HG03439 (cell line): ENCODE measurements at regions not wholly inside any gene's neighbourhood (a gene's known extent, or its start where the extent isn't known, plus 50 kb on each side); places are given as distances from the start of the nearest gene placed in this dataset.
"Not testable (repeated sequence)": the region's sequence is repeated elsewhere in the genome, so short reads cannot be mapped to it uniquely, and the experiment has no call there.

Experiments used
- ATAC-seq: cut with Tn5 transposase; IDR thresholded peaks from one replicate; pipeline ENCODE4 v1.9.1; 2021; ENCODE audit warnings: mild to moderate bottlenecking, moderate library complexity; ENCODE audit not compliant: unreplicated experiment

- ATAC-seq = no peak
These were observed 166.2 kb downstream of the INHBB start for GRCh38 chr2:120511947-120512710.

DNA sequence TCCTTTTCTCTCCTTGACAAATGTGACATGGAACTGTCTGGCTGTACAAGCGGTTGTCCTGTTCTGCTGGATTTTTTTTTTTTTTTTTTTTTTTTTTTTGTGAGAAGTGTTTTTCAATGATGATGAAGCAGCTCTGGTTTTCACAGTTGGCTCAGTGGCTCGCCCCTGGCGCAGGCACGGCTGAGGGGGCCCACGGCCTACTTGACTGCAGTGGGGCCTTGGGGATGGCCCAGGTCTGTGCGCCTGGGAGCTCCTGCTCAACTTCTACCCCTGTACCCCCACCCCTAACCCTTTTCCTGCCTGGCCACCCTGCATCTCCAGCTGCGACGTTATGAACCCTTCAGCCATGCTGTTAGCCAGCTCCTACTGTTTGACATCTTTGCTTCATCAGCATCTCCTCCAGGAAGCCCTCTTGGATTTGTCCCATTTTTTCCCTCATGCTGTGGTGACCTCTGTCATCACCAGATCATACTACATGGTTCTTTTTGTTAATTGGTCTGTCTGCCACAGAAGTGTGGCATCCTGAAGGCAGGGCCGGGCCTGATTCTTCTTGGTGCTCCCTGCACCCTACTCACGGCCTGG is 167.9 kb downstream of the INHBB start:
- ATAC-seq = no peak

- no peak for ATAC-seq
These were observed 168.6 kb downstream of the INHBB start for GRCh38 chr2:120514521-120514920.

DNA sequence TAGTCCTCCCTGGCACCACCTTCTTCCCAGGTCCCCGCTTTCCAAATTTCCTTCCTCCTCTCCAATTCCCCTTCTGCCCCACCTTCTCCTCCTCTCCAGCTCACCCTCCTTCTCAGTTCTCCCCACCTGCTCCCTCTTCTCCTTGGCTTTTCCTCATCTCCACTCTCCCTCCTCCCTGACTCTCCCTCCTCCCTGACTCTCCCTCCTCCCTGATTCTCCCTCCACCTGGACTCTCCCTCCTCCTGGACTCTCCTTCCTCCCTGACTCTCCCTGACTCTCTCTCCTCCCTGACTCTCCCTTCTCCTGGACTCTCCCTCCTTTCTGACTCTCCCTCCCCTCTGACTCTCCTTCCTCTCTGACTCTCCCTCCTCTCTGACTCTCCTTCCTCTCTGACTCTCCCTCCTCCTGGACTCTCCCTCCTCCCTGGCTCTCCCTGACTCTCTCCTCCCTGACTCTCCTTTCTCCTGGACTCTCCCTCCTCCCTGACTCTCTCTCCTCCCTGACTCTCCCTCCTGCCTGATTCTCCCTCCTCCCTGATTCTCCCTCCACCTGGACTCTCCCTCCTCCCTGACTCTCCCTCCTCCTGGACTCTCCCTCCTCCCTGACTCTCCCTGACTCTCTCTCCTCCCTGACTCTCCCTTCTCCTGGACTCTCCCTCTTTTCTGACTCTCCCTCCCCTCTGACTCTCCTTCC is 169.3 kb downstream of the INHBB start:
- not testable (repeated sequence) for ATAC-seq

DNA sequence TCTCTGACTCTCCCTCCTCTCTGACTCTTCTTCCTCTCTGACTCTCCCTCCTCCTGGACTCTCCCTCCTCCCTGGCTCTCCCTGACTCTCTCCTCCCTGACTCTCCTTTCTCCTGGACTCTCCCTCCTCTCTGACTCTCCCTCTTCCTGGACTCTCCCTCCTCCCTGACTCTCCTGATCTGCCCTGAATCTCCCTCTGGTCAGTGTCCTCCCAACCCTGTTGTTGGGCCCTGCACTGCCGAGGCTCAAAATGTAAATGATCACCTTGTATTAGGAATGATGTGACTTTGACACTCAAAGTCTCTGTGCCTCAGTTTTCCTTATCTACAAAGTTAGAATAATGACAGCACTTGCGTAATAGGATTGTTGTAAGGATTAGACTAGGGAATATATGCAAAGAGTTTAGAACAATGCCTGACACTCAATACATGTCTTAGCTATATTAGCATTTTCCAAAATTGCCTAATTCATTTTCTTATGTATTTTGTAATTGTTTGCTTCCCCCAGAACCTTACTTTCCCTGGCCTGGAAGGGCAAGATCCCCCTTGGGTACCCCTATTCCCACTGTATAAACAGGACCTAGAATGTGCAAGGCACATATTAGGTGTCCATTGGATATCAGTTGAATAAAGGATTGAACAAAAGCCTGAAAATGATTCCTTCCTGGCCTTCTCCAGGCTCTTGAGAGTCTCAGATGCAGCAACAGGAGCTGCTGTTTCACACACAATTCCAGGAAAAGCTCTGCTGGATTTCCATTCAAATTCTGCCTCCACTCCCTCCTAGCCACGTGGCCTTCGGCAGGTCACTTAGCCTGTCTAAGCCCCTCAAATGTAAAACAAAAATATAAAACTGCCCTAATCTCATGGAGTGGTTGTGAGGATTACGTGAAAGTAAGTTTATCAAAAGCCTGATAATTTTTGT is 170.1 kb downstream of the INHBB start:
- no peak for ATAC-seq

GRCh38 chr2:120516679-120517314 is 170.9 kb downstream of the INHBB start:
- ATAC-seq = no peak

GRCh38 chr2:120517751-120518469 is 172.0 kb downstream of the INHBB start:
- no peak for ATAC-seq

DNA sequence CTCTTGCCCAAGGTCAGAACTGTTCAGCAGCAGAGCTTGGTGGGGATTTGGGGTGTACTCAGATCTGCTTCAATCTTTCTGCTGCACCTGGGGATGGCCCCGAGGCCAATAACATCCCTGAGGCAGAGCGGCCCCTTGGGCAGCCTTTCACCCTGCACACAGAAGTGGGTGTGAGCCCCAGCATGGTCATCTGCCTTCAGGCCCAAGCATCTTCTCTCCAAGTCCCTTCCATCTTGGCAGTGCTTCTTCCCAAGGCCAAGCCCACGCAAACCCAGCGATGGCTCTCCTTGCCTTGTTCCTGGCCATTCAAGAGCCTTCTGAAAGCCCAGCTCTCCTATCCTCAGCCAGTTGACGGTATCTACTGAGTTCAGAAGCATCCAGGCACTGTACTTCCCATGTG is 172.9 kb downstream of the INHBB start:
- no peak for ATAC-seq

- no peak for ATAC-seq
These were observed 173.5 kb downstream of the INHBB start for GRCh38 chr2:120519469-120519868.

DNA sequence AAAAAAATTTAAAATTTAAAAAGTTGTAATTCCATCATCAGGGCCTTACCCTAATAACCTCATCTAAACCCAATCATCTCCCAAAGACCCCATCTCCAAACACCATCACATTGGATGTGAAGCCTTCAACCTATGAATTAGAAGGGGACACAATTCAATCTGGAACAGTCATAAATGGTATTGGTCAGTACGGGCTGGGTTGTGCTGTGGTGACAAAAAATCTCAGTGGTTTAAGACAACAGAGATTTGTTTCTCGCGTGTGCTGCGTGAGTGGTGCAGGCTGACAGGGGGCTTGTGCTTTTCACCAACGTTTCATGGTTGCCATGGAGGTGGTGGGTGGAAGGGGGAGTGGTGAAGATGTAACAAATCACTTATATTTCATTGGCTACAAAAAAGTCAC is 174.5 kb downstream of the INHBB start:
- no peak for ATAC-seq

DNA sequence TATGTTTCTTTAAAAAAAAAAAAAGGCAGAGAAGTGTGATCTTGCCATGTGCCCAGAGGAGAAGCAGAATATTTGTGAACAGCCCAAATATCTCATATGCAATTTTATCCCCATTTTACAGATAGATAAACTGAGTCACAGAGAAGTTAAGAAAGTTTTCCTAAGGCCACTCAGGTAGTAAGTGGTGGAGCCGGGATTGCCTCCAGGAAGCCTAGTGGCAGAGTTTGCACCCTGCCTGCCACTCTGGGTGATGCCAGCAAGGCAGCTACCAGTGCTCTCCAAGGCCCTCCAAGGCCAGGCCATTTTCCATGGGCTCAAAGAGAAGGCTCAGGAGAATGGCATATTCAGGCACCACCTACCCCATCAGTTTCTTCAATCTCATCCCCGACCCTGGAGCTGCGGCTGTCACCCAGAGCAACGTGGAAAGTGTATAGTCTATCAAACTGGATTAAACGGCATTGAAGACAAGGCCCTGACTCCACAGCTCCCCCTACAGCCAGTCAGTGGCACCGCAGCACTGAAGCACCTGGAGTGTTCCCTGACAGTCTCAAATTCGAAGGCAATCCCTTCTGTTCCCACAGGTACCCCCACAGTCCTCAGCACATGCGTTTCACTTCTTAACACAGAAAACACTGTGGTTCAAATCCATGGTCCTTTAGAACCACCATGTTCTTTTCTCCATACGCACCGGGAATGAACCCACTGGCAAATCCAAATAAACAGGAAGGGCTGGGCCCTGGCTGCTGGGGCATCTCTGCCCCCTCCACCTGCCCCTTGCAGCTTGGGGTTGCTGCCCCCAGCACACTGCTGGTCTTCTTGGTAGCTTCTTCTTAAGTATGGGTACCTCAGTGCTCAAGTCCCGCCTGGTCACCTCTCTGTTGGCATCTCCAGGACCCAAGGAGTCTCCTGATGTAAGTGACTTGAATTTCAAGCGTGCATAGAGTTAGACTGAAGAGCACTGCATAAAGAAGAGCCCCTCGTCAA is 175.3 kb downstream of the INHBB start:
- no peak for ATAC-seq

GRCh38 chr2:120522151-120522751 is 176.3 kb downstream of the INHBB start:
- no peak for ATAC-seq

DNA sequence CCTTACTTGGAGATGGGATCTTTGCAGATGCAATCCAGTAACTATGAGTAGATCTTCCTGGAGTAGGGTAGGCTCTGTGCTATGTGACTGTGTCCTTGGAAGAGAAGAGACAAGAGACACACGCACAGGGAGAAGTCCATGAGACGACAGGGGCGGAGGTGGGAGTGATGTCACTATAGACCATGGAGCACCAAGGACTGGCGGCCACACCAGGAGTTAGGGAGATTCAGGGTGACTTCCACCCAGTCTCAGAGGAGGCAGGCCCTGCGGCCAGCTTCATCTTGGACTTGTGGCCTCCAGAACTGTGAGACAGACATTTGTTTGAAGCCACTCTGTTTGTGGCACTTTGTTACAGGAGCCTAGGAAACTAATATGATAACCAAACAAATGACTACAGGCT is 177.8 kb downstream of the INHBB start:
- no peak for ATAC-seq

- no peak for ATAC-seq
These were observed 178.2 kb downstream of the INHBB start for GRCh38 chr2:120524174-120524573.

- no peak for ATAC-seq
These were observed 179.4 kb downstream of the INHBB start for GRCh38 chr2:120525056-120526046.

DNA sequence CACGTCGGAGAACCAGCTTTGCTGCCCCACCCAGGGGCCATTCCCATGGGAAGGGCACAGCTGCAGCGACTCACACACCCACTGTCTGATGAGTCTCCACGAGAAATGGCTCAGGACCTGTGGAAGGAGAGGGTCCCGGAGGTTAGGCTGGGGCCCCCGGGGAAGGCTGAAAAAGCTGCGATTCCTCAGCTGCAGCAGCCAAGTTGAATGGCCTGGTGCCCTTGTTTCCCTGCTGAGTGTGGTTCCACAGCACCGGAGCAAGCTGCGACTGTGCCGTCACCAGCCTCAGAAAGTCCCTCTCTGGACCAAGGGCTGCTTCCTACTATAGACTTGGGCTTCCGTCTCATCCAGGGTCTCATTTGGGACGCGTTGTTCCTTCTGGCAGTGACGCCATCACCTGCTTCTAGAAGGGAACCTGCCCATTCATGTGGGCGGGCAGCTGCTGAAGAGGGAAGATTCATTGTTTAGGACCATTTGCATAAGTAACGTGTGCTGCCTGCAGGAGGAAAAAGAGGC is 180.2 kb downstream of the INHBB start:
- no peak for ATAC-seq
